ENCODE measurements at regions not wholly inside any gene's neighbourhood (a gene's known extent, or its start where the extent isn't known, plus 50 kb on each side); places are given as distances from the start of the nearest gene placed in this dataset.

DNA sequence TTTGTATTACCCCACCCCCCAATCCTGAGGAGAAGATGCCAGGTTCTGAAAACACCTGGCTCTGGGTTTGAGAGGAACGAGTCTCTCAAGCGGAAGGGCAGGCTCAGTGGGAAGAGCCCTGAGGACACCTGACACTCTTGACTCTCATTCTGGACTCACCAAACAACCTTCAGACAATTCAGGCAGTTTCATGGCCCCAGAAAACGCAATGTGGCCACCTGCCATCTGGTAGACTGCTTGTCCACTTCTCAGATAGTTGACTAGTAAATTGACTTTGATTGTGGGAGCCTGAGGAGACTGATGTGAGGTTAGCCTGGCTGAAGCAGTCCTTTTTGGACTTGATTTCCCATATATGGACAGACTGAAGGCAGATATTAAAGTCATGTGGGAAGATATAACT, 117.5 kb upstream of the FSTL4 start:
- H3K4me1 ChIP-seq = no peaks in the 10 kb centered on the region
- TF ChIP-seq EP300 (IDR thresholded peaks at IDR 0.05) (no peak), POLR2AphosphoS5 (IDR thresholded peaks at IDR 0.05) (no peak), POLR2A (IDR thresholded peaks at IDR 0.05) (no peak)
- TF ChIP-seq, protein P1, sequence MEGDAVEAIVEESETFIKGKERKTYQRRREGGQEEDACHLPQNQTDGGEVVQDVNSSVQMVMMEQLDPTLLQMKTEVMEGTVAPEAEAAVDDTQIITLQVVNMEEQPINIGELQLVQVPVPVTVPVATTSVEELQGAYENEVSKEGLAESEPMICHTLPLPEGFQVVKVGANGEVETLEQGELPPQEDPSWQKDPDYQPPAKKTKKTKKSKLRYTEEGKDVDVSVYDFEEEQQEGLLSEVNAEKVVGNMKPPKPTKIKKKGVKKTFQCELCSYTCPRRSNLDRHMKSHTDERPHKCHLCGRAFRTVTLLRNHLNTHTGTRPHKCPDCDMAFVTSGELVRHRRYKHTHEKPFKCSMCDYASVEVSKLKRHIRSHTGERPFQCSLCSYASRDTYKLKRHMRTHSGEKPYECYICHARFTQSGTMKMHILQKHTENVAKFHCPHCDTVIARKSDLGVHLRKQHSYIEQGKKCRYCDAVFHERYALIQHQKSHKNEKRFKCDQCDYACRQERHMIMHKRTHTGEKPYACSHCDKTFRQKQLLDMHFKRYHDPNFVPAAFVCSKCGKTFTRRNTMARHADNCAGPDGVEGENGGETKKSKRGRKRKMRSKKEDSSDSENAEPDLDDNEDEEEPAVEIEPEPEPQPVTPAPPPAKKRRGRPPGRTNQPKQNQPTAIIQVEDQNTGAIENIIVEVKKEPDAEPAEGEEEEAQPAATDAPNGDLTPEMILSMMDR (IDR thresholded peaks at IDR 0.05) = no peak
- ATAC-seq (ENCODE audit: low FRiP score in 2 of 2) (no peak), DNase-seq (no peak)
- H3K27me3 ChIP-seq = no peaks in the 10 kb centered on the region
- no peaks in the 10 kb centered on the region for H3K9me3 ChIP-seq
- H3K36me3 ChIP-seq = no peaks in the 10 kb centered on the region
- no peak overlapping the region for H3K27ac ChIP-seq
- no peak overlapping the region for H3K4me3 ChIP-seq
- WGBS, 2 donors = 87 to 94% methylated on average over 3 of the region's 3 CpGs

DNA sequence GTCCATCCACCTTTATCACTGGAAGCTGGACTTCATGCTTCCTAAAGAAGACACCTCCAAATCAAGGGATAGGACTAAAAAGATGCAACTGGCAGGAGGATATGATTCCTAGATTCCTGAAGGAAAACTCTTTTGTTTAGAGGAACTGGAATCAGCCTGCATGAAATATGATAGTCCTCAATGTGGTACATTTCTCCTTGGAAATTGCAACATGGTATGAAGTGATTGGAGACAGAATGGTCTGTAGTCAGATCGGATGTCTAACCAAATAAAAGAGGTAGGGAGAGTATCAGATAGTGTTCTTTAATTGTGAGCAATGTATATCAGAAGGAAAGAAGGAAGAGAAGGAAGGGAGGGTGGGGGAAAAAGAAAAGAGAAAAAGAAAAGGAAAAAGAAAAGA, 116.1 kb upstream of the FSTL4 start:
- Histone ChIP-seq H3K4me1 (no peaks in the 10 kb centered on the region), H3K4me3 (no peak overlapping the region), H3K9me3 (no peaks in the 10 kb centered on the region), H3K27me3 (no peaks in the 10 kb centered on the region), H3K27ac (no peak overlapping the region), H3K36me3 (no peaks in the 10 kb centered on the region)
- TF ChIP-seq EP300 (IDR thresholded peaks at IDR 0.05) (no peak), POLR2AphosphoS5 (IDR thresholded peaks at IDR 0.05) (no peak), POLR2A (IDR thresholded peaks at IDR 0.05) (no peak)
- TF ChIP-seq, protein P1 (IDR thresholded peaks at IDR 0.05) = no peak
- DNase-seq = no peak
- 81 to 85% methylated on average over 1 of the region's 1 CpG for WGBS, 2 donors
- no peak for ATAC-seq (ENCODE audit: low FRiP score in 2 of 2)

DNA sequence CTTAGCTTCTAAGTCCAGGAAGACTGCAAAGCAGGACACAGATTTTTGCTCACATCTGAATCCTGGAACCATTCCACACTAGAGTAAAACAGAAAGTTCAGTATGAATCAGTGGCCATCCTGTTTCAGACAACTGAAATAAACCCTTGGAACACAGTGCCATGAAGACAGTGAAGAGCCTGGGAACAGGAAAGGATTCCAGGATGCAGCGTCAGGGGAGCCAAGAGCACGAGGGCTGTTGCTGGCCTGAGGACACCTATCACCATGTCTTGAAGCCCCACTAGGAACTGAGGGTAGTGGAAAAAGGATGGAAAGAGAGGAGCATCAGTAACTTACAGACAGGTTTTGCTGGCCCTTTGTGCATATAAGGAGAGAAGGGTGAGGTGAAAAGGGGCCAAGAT, 115.3 kb upstream of the FSTL4 start:
- ATAC-seq (ENCODE audit: low FRiP score in 2 of 2) = no peak
- DNase-seq = no peak
- TF ChIP-seq POLR2AphosphoS5 (IDR thresholded peaks at IDR 0.05) = no peak
- no peak for TF ChIP-seq POLR2A (IDR thresholded peaks at IDR 0.05)
- no peak for TF ChIP-seq EP300 (IDR thresholded peaks at IDR 0.05)
- TF ChIP-seq, protein P1 (IDR thresholded peaks at IDR 0.05) = no peak
- H3K4me1 ChIP-seq = no peaks in the 10 kb centered on the region
- no peaks in the 10 kb centered on the region for H3K27me3 ChIP-seq
- H3K9me3 ChIP-seq = no peaks in the 10 kb centered on the region
- H3K4me3 ChIP-seq = no peak overlapping the region
- no peaks in the 10 kb centered on the region for H3K36me3 ChIP-seq
- 55 to 84% methylated on average over 2 of the region's 2 CpGs for WGBS, 2 donors
- no peak overlapping the region for H3K27ac ChIP-seq

DNA sequence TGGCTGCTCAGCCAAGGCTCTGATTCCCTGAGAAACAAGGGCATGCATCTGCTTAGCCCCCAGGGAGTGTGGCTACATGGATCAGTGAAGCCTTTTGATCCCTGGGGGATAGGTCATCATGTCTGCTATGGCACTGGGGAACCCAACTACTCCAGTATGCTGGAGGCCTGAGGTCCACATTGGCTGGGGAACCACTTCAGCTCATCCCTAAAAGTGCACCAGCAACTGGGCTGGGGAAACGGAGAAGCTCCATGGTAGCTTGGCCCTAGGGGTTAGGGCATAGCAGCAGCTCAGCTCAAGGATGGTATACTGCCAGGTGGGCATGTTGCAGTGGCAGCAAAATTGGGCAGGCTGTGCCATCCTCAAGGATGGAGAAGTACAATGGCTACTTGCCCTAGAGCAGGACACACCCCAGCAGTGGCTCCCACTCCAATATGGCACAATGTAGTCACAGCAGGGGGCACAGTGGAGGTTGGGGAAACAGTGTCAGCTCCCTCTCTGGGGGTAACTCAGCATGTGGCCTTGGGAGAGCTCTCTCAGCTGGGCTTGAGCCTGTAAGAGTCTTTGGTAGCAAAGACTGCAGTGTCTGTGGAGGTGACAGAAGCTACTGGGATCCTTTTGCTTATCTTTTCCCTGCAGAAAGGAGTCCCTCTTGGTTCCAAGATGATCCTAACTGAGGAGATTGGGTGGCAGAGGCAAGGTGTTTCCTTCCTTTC, 111.5 kb upstream of the FSTL4 start:
- H3K27me3 ChIP-seq = no peaks in the 10 kb centered on the region
- H3K36me3 ChIP-seq = no peaks in the 10 kb centered on the region
- DNase-seq (no peak), ATAC-seq (ENCODE audit: low FRiP score in 2 of 2) (no peak)
- no peak overlapping the region for H3K27ac ChIP-seq
- 25 to 50% methylated on average over 1 of the region's 1 CpG for WGBS, 2 donors
- H3K9me3 ChIP-seq = peaks cover 9 to 18% (median 12%) of the 10 kb centered on the region in 4 donors
- no peak overlapping the region for H3K4me3 ChIP-seq
- H3K4me1 ChIP-seq = no peaks in the 10 kb centered on the region
- no peak for TF ChIP-seq EP300 (IDR thresholded peaks at IDR 0.05)
- TF ChIP-seq, protein P1 (IDR thresholded peaks at IDR 0.05) = no peak
- no peak for TF ChIP-seq POLR2A (IDR thresholded peaks at IDR 0.05)
- TF ChIP-seq POLR2AphosphoS5 (IDR thresholded peaks at IDR 0.05) = no peak

DNA sequence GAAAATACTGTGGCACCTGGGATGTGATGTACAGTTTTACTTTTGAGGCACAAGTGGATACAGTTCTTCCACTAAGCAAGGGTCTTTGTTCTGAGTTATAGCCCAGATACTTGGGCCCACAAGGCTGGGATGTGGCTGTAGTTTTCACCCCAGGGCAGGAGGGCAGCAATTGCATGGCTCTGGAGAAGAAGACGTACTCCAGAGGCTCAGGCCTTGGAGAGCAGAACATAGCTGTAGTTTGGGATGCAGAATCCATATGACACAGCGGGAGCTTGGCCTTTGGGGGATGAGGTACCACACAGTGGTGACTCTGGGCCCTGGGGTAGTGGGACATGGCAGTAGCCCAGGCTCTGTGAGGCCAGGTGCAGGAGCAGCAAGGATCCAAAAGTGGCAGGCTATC, 110.8 kb upstream of the FSTL4 start:
- no peak for TF ChIP-seq EP300 (IDR thresholded peaks at IDR 0.05)
- TF ChIP-seq, protein P1 (IDR thresholded peaks at IDR 0.05) = no peak
- no peak for ATAC-seq (ENCODE audit: low FRiP score in 2 of 2)
- WGBS, 2 donors = 92 to 100% methylated on average over 1 to 2 of the region's 2 CpGs

More for the DNA sequence above, 110.8 kb upstream of the FSTL4 start:
- no peak for DNase-seq
- H3K36me3 ChIP-seq = no peaks in the 10 kb centered on the region
- no peaks in the 10 kb centered on the region for H3K27me3 ChIP-seq
- H3K4me3 ChIP-seq = no peak overlapping the region
- no peaks in the 10 kb centered on the region for H3K4me1 ChIP-seq
- H3K27ac ChIP-seq = no peak overlapping the region
- H3K9me3 ChIP-seq = peaks cover 9 to 18% (median 12%) of the 10 kb centered on the region in 4 donors
